ENCODE measurements at regions not wholly inside any gene's neighbourhood (a gene's known extent, or its start where the extent isn't known, plus 50 kb on each side); places are given as distances from the start of the nearest gene placed in this dataset.

DNA sequence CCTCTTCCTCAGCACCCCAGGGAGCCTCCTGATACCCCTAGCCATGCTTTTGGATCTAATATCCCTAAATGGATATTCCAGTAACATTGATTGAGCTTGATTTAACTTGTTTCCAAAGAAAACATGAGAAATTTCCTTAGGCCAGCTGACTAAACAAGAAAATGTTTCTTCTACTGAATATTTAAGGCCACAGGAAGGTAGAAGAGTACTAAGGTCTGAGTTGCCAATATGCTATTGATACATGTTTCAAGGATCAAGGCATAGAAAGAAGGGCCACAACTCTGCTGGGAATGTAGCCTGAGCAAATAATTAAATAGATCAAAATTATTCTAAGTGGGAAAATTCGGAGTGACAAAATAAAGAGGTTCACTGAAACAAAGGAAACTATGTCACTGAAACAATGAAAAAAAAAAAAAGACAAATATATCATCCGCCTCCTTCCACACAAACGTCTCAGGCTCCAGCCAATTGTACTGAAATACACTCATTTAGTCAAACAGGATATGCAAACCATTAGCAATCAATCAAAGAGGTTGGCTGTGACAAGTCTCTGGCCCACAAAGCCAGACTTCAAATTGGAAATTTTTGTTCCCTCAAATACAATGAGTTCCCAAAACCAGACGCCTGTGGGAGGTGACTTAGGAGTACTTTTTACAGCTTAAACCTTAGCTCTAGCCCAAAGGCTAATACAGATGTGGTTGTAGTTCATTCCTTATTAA, 396.2 kb downstream of the HTR7 start:
- Histone ChIP-seq H3K9me3 (replicated peaks in 1 of 11) (peaks cover 11 to 49% (median 38%) of the 10 kb centered on the region in 11 experiments; a peak in 21 of 22 replicates), H4K20me1 (no peaks in the 10 kb centered on the region), H3K27me3 (no peaks in the 10 kb centered on the region), H3K4me1 (peaks cover 9 to 66% (median 38%) of the 10 kb centered on the region in 10 experiments; a peak in 19 of 20 replicates), H3K4me3 (no peak overlapping the region; a peak in 2 of 20 replicates), H3K36me3 (peaks cover 0 to 45% (median 0%) of the 10 kb centered on the region in 11 experiments; a peak in 7 of 22 replicates), H3K4me2 (peak overlapping the region in 8 of 11 experiments; percentile 0 to 65 (median 49); a peak in 15 of 22 replicates), H3K9ac (no peak overlapping the region), H3K27ac (peak overlapping the region in 4 of 11 experiments; percentile 7 to 38 (median 16); a peak in 3 of 22 replicates)
- TF ChIP-seq Cebpa-rat (IDR thresholded peaks at IDR 0.05): no peak

- Histone ChIP-seq H4K20me1 (no peaks in the 10 kb centered on the region), H3K9me3 (replicated peaks in 1 of 11) (peaks cover 11 to 55% (median 39%) of the 10 kb centered on the region in 11 experiments; a peak in 21 of 22 replicates), H3K27ac (no peak overlapping the region), H3K9ac (no peak overlapping the region), H3K36me3 (peaks cover 0 to 49% (median 0%) of the 10 kb centered on the region in 11 experiments; a peak in 7 of 22 replicates), H3K4me3 (peak overlapping the region in 1 of 10 experiments; percentile 10; a peak in 2 of 20 replicates), H3K4me1 (peaks cover 12 to 69% (median 44%) of the 10 kb centered on the region in 10 experiments; a peak in 19 of 20 replicates), H3K27me3 (no peaks in the 10 kb centered on the region), H3K4me2 (peak overlapping the region in 1 of 11 experiments; percentile 65; a peak in 1 of 22 replicates)
- TF ChIP-seq Cebpa-rat (IDR thresholded peaks at IDR 0.05): no peak
These were observed 394.9 kb downstream of the HTR7 start for GRCh38 chr10:90462749-90463470.

- peaks cover 11 to 68% (median 43%) of the 10 kb centered on the region in 11 experiments; a peak in 21 of 22 replicates for H3K9me3 ChIP-seq (replicated peaks in 1 of 11)
- H3K4me2 ChIP-seq: no peak overlapping the region
- H4K20me1 ChIP-seq: no peaks in the 10 kb centered on the region
- H3K27me3 ChIP-seq: no peaks in the 10 kb centered on the region
- H3K9ac ChIP-seq: no peak overlapping the region
- H3K36me3 ChIP-seq: peaks cover 0 to 49% (median 0%) of the 10 kb centered on the region in 11 experiments; a peak in 8 of 22 replicates
- H3K4me3 ChIP-seq: peak overlapping the region in 1 of 10 experiments; percentile 4; a peak in 1 of 20 replicates
- no peak for TF ChIP-seq Cebpa-rat (IDR thresholded peaks at IDR 0.05)
- H3K4me1 ChIP-seq: peaks cover 12 to 55% (median 38%) of the 10 kb centered on the region in 10 experiments; a peak in 19 of 20 replicates
- no peak overlapping the region for H3K27ac ChIP-seq
These were observed 393.5 kb downstream of the HTR7 start for GRCh38 chr10:90464329-90464728.

DNA sequence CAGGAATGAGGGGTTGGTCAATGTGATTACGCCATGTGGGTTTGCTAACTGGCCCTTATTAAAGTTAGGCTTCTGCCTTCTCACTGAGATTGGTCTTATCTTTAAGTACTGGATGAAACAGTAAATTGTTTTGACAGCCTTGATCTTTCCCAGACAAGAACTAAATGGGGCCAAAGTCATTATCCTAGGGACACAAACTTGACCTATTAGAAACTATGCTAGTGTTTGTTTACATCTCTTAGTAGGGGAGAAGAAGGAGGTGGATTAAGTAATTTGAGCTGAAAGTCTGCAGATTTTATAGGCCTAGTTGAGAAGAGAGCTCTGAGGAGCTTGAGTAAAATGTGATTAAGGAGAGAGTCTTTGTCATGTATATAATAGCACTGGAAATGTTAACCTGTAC, 386.9 kb downstream of the HTR7 start:
- no peak for TF ChIP-seq Cebpa-rat (IDR thresholded peaks at IDR 0.05)
- H3K36me3 ChIP-seq: peaks cover 0 to 44% (median 0%) of the 10 kb centered on the region in 11 experiments; a peak in 8 of 22 replicates
- H3K4me2 ChIP-seq: no peak overlapping the region
- no peak overlapping the region for H3K4me3 ChIP-seq
- H3K9me3 ChIP-seq (replicated peaks in 1 of 11): peaks cover 16 to 79% (median 53%) of the 10 kb centered on the region in 11 experiments
- H3K4me1 ChIP-seq: peaks cover 7 to 14% (median 12%) of the 10 kb centered on the region in 10 experiments; a peak in 17 of 20 replicates
- no peaks in the 10 kb centered on the region for H4K20me1 ChIP-seq
- no peak overlapping the region for H3K9ac ChIP-seq
- H3K27me3 ChIP-seq: no peaks in the 10 kb centered on the region
- H3K27ac ChIP-seq: no peak overlapping the region

DNA sequence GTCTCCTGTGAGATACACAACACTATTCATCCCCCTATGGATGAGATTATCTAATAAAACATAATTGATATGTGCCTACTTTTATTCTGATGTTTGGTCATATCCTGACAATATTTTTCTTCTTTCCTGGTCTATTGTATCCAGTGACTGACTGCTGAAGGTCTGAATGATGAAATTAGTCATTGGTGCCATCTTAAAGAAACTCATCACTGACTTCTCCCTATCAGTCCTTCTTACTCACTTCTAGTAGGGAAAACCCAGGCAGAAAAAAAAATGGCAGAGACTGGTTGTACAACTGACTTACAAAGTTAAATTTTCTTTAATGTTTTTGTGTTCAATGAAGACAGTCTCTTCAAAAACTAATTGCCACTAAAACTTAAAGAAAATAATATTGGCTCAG, 377.4 kb downstream of the HTR7 start:
- Histone ChIP-seq H3K9ac (no peak overlapping the region), H3K36me3 (no peaks in the 10 kb centered on the region), H3K27me3 (no peaks in the 10 kb centered on the region), H4K20me1 (no peaks in the 10 kb centered on the region), H3K4me3 (no peak overlapping the region), H3K9me3 (replicated peaks in 1 of 11) (peaks cover 0 to 9% (median 0%) of the 10 kb centered on the region in 11 experiments; a peak in 3 of 22 replicates), H3K27ac (no peak overlapping the region), H3K4me1 (peaks cover 10 to 50% (median 29%) of the 10 kb centered on the region in 10 experiments), H3K4me2 (peak overlapping the region in 2 of 11 experiments; percentile 66 to 78; a peak in 5 of 22 replicates)
- no peak for TF ChIP-seq Cebpa-rat (IDR thresholded peaks at IDR 0.05)

GRCh38 chr10:90481326-90481923, 376.4 kb downstream of the HTR7 start:
- H3K27ac ChIP-seq: no peak overlapping the region
- no peak for TF ChIP-seq Cebpa-rat (IDR thresholded peaks at IDR 0.05)
- H3K9ac ChIP-seq: no peak overlapping the region
- no peaks in the 10 kb centered on the region for H3K27me3 ChIP-seq
- peak overlapping the region in 9 of 11 experiments; percentile 17 to 78 (median 64); a peak in 14 of 22 replicates for H3K4me2 ChIP-seq
- peaks cover 0 to 9% (median 0%) of the 10 kb centered on the region in 11 experiments; a peak in 3 of 22 replicates for H3K9me3 ChIP-seq (replicated peaks in 1 of 11)
- no peaks in the 10 kb centered on the region; a peak in 1 of 22 replicates for H3K36me3 ChIP-seq
- H3K4me1 ChIP-seq: peaks cover 10 to 53% (median 29%) of the 10 kb centered on the region in 10 experiments
- no peak overlapping the region for H3K4me3 ChIP-seq
- no peaks in the 10 kb centered on the region for H4K20me1 ChIP-seq

DNA sequence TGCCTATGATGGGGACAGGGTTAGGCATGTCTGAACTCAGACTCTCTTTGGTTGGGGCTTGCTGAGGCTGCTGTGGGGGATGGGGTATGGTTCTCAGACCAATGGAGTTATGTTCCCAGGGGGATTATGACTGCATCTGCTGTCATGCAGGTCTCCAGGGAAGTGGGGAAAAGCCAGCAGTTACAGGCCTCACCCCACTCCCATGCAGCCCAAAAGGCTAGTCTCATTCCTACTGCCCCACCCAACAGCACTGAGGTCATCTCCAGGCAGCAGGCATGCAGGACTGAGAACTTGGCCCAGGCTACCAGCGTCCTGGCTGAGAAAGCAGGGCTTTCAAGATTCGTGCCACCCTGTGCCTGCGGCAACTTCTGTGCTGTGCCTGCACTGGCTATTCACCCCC, 373.3 kb downstream of the HTR7 start:
- peaks cover 10 to 53% (median 29%) of the 10 kb centered on the region in 10 experiments for H3K4me1 ChIP-seq
- TF ChIP-seq Cebpa-rat (IDR thresholded peaks at IDR 0.05): no peak
- no peaks in the 10 kb centered on the region for H3K27me3 ChIP-seq
- peaks cover 0 to 13% (median under 1%) of the 10 kb centered on the region in 11 experiments; a peak in 6 of 22 replicates for H3K9me3 ChIP-seq (replicated peaks in 1 of 11)
- no peaks in the 10 kb centered on the region for H4K20me1 ChIP-seq
- H3K27ac ChIP-seq: peak overlapping the region in 8 of 11 experiments; percentile 4 to 43 (median 18); a peak in 7 of 22 replicates
- peak overlapping the region in 7 of 10 experiments; percentile 4 to 39 (median 27); a peak in 8 of 20 replicates for H3K4me3 ChIP-seq
- peak overlapping the region in 4 of 11 experiments; percentile 3 to 34 (median 22); a peak in 6 of 22 replicates for H3K9ac ChIP-seq
- peak overlapping the region; percentile 58 to 89 (median 76) for H3K4me2 ChIP-seq
- peaks cover 0 to 16% (median 0%) of the 10 kb centered on the region in 11 experiments; a peak in 4 of 22 replicates for H3K36me3 ChIP-seq

- Histone ChIP-seq H3K4me3 (no peak overlapping the region), H3K27ac (no peak overlapping the region), H4K20me1 (no peaks in the 10 kb centered on the region), H3K4me1 (peaks cover 0 to 15% (median 8%) of the 10 kb centered on the region in 10 experiments; a peak in 11 of 20 replicates), H3K9me3 (replicated peaks in 1 of 11) (peaks cover 59 to 90% (median 73%) of the 10 kb centered on the region in 11 experiments), H3K4me2 (no peak overlapping the region), H3K9ac (no peak overlapping the region), H3K36me3 (peaks cover 0 to 72% (median 9%) of the 10 kb centered on the region in 11 experiments; a peak in 10 of 22 replicates), H3K27me3 (no peaks in the 10 kb centered on the region)
- no peak for TF ChIP-seq Cebpa-rat (IDR thresholded peaks at IDR 0.05)
These were observed 363.7 kb downstream of the HTR7 start for GRCh38 chr10:90494183-90494582.

All from BLaER1 treated with 17β-estradiol and CSF1 and Interleukin-3, amounts not matched to agents 10 nM and 100 nM (cell line).